ENCODE measurements at regions not wholly inside any gene's neighbourhood (a gene's known extent, or its start where the extent isn't known, plus 50 kb on each side); places are given as distances from the start of the nearest gene placed in this dataset.

- TF ChIP-seq, protein P1, sequence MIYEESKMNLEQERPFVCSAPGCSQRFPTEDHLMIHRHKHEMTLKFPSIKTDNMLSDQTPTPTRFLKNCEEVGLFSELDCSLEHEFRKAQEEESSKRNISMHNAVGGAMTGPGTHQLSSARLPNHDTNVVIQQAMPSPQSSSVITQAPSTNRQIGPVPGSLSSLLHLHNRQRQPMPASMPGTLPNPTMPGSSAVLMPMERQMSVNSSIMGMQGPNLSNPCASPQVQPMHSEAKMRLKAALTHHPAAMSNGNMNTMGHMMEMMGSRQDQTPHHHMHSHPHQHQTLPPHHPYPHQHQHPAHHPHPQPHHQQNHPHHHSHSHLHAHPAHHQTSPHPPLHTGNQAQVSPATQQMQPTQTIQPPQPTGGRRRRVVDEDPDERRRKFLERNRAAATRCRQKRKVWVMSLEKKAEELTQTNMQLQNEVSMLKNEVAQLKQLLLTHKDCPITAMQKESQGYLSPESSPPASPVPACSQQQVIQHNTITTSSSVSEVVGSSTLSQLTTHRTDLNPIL (CRISPR knock-in tag; IDR thresholded peaks at IDR 0.05; ENCODE audit: low read depth): no peak
- TF ChIP-seq ZNF70 (CRISPR knock-in tag; IDR thresholded peaks at IDR 0.05) (no peak), BACH2 (CRISPR knock-in tag; IDR thresholded peaks at IDR 0.05; ENCODE audit: borderline replicate concordance) (no peak), ISL1 (CRISPR knock-in tag; IDR thresholded peaks at IDR 0.05) (no peak), RARB (CRISPR knock-in tag; IDR thresholded peaks at IDR 0.05) (no peak), ZFP3 (CRISPR knock-in tag; IDR thresholded peaks at IDR 0.05) (no peak), SNAI2 (CRISPR knock-in tag; IDR thresholded peaks at IDR 0.05) (no peak), ZFP30 (CRISPR knock-in tag; IDR thresholded peaks at IDR 0.05) (no peak), PATZ1 (CRISPR knock-in tag; IDR thresholded peaks at IDR 0.05; ENCODE audit: borderline replicate concordance) (no peak), ARNTL (CRISPR knock-in tag; IDR thresholded peaks at IDR 0.05; ENCODE audit: borderline replicate concordance, low read depth) (no peak), ZNF8 (CRISPR knock-in tag; IDR thresholded peaks at IDR 0.05) (no peak), OSR1 (CRISPR knock-in tag; IDR thresholded peaks at IDR 0.05) (no peak)
These were observed 839.6 kb upstream of the CDH10 start for GRCh38 chr5:25484391-25484790.

Data from SK-N-SH treated with all-trans-retinoic acid at 6 μM for 48 hours (cell line).